PC-3 (cell line): ENCODE measurements at regions not wholly inside any gene's neighbourhood (a gene's known extent, or its start where the extent isn't known, plus 50 kb on each side); places are given as distances from the start of the nearest gene placed in this dataset.

Source experiments
- ATAC-seq: fragments of 200-7000 bp; cut with Tn5 transposase; 2 replicates; pipeline ENCODE4 v1.9.1; 2020; ENCODE audit warnings: mild to moderate bottlenecking, moderate library complexity
- BruUV-seq: library from RNA; stranded (reverse); fragments of 400-500 nt; replicated peaks from 2 replicates; lab custom pipeline; 2021; lab: Mats Ljungman, UMichigan
- CTCF ChIA-PET: fragments of 300-600 bp; sonication (Branson Sonifier 250); formaldehyde crosslinking; loops from one replicate; lab custom pipeline; 2022; ENCODE audit warnings: antibody characterized with exemption; lab: Charles Lee
- POLR2A ChIA-PET: fragments of 300-600 bp; sonication (Branson Sonifier 250); formaldehyde crosslinking; loops from one replicate; lab custom pipeline; 2022; ENCODE audit warnings: antibody characterized with exemption; ENCODE audit not compliant: unreplicated experiment; lab: Charles Lee
- DNase-seq: peaks from one replicate; pipeline ENCODE4 v3.0.0-alpha.2; 2015
- H2AFZ ChIP-seq: fragments of 300-600 bp; sonication (generic); 2 replicates; pipeline ENCODE4 v1.6.0; 2016; ENCODE audit warnings: antibody characterized with exemption, low read length
- H3F3A ChIP-seq: fragments of 300-600 bp; sonication (generic); one replicate; pipeline ENCODE4 v1.6.0; 2017; ENCODE audit warnings: antibody characterized with exemption, low read length, control low read depth, mild to moderate bottlenecking; ENCODE audit not compliant: unreplicated experiment
- H3K27ac ChIP-seq: fragments of 300-600 bp; sonication (generic); 2 replicates; pipeline ENCODE4 v1.5.1; 2016; ENCODE audit warnings: mild to moderate bottlenecking, low read length
- H3K27me3 ChIP-seq: fragments of 300-600 bp; sonication (generic); 2 replicates; pipeline ENCODE4 v1.6.1; 2016; ENCODE audit warnings: low read length, mixed read lengths
- H3K36me3 ChIP-seq: fragments of 300-600 bp; sonication (generic); 2 replicates; pipeline ENCODE4 v1.6.1; 2016; ENCODE audit warnings: low read depth, mixed run types, low read length, mixed read lengths
- H3K4me1 ChIP-seq: fragments of 300-600 bp; sonication (generic); 2 replicates; pipeline ENCODE4 v1.5.1; 2016; ENCODE audit warnings: low read length; ENCODE audit not compliant: insufficient read depth
- H3K4me2 ChIP-seq: fragments of 300-600 bp; sonication (generic); 2 replicates; pipeline ENCODE4 v1.6.0; 2016; ENCODE audit warnings: low read length
- H3K4me3 ChIP-seq: fragments of 300-600 bp; sonication (generic); 2 replicates; pipeline ENCODE4 v1.5.1; 2016; ENCODE audit warnings: mild to moderate bottlenecking, low read length, mixed read lengths
- H3K79me2 ChIP-seq: fragments of 300-600 bp; sonication (generic); 2 replicates; pipeline ENCODE4 v1.6.1; 2017; ENCODE audit warnings: low read length, mixed read lengths
- H3K9ac ChIP-seq: fragments of 300-600 bp; sonication (generic); 2 replicates; pipeline ENCODE4 v1.6.0; 2016; ENCODE audit warnings: mild to moderate bottlenecking, low read length
- H3K9me2 ChIP-seq: fragments of 300-600 bp; sonication (generic); replicated peaks from 2 replicates; pipeline ENCODE4 v1.6.1; 2016; ENCODE audit warnings: mixed run types, low read length, mixed read lengths
- H3K9me3 ChIP-seq: fragments of 300-600 bp; sonication (generic); 2 replicates; pipeline ENCODE4 v1.6.1; 2016; ENCODE audit warnings: low read length, mixed read lengths
- H4K20me1 ChIP-seq: fragments of 300-600 bp; sonication (generic); 2 replicates; pipeline ENCODE4 v1.6.1; 2016; ENCODE audit warnings: low read length, mixed read lengths
- CTCF ChIP-seq: fragments of 300-600 bp; sonication (generic); conservative IDR thresholded peaks from 2 replicates; pipeline ENCODE4 v1.5.1; 2017; ENCODE audit warnings: antibody characterized with exemption, low read depth, mild to moderate bottlenecking, low read length
- EZH2 ChIP-seq: fragments of 300-600 bp; sonication (generic); IDR thresholded peaks from one replicate; pipeline ENCODE4 v1.6.1; 2017; ENCODE audit warnings: antibody characterized with exemption, mild to moderate bottlenecking, low read length; ENCODE audit not compliant: unreplicated experiment
- EZH2phosphoT487 ChIP-seq: fragments of 300-600 bp; sonication (generic); IDR thresholded peaks from 2 replicates; pipeline ENCODE4 v1.6.1; 2018; ENCODE audit warnings: mild to moderate bottlenecking, antibody characterized with exemption, low read length, borderline replicate concordance
- intact Hi-C: fragments of 100-400 bp; cut with micrococcal nuclease; formaldehyde crosslinking; loops from 2 replicates; pipeline ENCODE4 v1.9.0; 2023

- intact Hi-C loops, result no loop called here
- Histone ChIP-seq H3K9me3 (no peaks in the 10 kb centered on the region), H3K27ac (no peak overlapping the region), H3K9me2 (no peaks in the 10 kb centered on the region), H3K4me2 (no peak overlapping the region), H3K4me3 (no peak overlapping the region), H3K4me1 (peaks cover 3% of the 10 kb centered on the region), H3K9ac (no peak overlapping the region), H3K27me3 (no peaks in the 10 kb centered on the region), H4K20me1 (no peaks in the 10 kb centered on the region), H3F3A (no peaks in the 10 kb centered on the region), H2AFZ (no peak overlapping the region), H3K79me2 (no peaks in the 10 kb centered on the region), H3K36me3 (no peaks in the 10 kb centered on the region)
- no peak for DNase-seq
- no TSS peak for BruUV-seq
- TF ChIP-seq CTCF (no peak), EZH2phosphoT487 (no peak), EZH2 (no peak)
- POLR2A ChIA-PET, result no interaction called here
- ATAC-seq, result no peak
- CTCF ChIA-PET, result interaction anchor here (0.6 kb wide), 1 partner anchor 89 kb away, joined by 5 read pairs; no protein-coding TSS in a partner anchor
Measured at GRCh38 chr14:29149798-29150197, 383.2 kb downstream of the FOXG1 start.

GRCh38 chr14:29150659-29151058 is 384.1 kb downstream of the FOXG1 start:
- Histone ChIP-seq H3K4me1 (no peaks in the 10 kb centered on the region), H3K4me3 (no peak overlapping the region), H2AFZ (no peak overlapping the region), H3K27ac (no peak overlapping the region), H3K27me3 (no peaks in the 10 kb centered on the region), H3K36me3 (no peaks in the 10 kb centered on the region), H3K79me2 (no peaks in the 10 kb centered on the region), H3F3A (no peaks in the 10 kb centered on the region), H3K9me3 (no peaks in the 10 kb centered on the region), H3K4me2 (no peak overlapping the region), H3K9ac (no peak overlapping the region), H3K9me2 (no peaks in the 10 kb centered on the region), H4K20me1 (no peaks in the 10 kb centered on the region)
- CTCF ChIA-PET, result interaction anchor here (0.6 kb wide), 2 partner anchors 90 to 103 kb away, joined by 3 to 5 read pairs; no protein-coding TSS in a partner anchor
- ATAC-seq (no peak), DNase-seq (no peak)
- TF ChIP-seq EZH2phosphoT487 (no peak), CTCF (no peak), EZH2 (no peak)
- POLR2A ChIA-PET, result no interaction called here
- BruUV-seq, result no TSS peak
- intact Hi-C loops, result no loop called here

GRCh38 chr14:29156096-29156495 is 389.5 kb downstream of the FOXG1 start:
- Histone ChIP-seq H3K27ac (no peak overlapping the region), H3K9me3 (no peaks in the 10 kb centered on the region), H3K27me3 (no peaks in the 10 kb centered on the region), H3K4me1 (no peaks in the 10 kb centered on the region), H3K9ac (no peak overlapping the region), H3K36me3 (no peaks in the 10 kb centered on the region), H3K4me2 (no peak overlapping the region), H3F3A (no peaks in the 10 kb centered on the region), H2AFZ (no peak overlapping the region), H3K9me2 (no peaks in the 10 kb centered on the region), H3K4me3 (no peak overlapping the region), H3K79me2 (no peaks in the 10 kb centered on the region), H4K20me1 (no peaks in the 10 kb centered on the region)
- ATAC-seq, result no peak
- BruUV-seq, result no TSS peak
- intact Hi-C loops, result no loop called here
- TF ChIP-seq CTCF (no peak), EZH2phosphoT487 (no peak), EZH2 (no peak)
- no peak for DNase-seq
- CTCF ChIA-PET, result no interaction called here
- POLR2A ChIA-PET, result no interaction called here
